ENCODE measurements at regions not wholly inside any gene's neighbourhood (a gene's known extent, or its start where the extent isn't known, plus 50 kb on each side); places are given as distances from the start of the nearest gene placed in this dataset.

DNA sequence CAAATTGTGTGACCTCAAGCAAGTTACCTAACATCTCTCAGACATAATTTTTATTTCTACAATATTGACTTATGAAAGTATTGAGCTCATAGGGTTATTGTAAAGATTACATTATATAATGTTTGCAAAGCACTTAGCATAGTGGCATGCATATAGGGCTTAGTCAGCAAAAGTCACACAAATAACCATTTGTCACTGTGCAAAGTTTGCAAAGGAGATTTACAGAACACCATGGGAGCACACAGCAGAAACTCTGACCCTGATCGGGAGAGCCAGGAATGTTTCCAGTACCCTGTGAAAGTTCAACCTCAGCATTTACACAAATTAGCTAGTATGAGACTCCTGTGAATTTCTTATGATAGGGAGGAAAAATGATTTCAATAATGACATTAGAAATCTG is 804.6 kb upstream of the RAG2 start:
- intact Hi-C loops (cut with DNase I, micrococcal nuclease), result no loop called here
- peaks cover 33% of the 10 kb centered on the region for H3K9me3 ChIP-seq
- DNase-seq (no peak), ATAC-seq (no peak)
- no peaks in the 10 kb centered on the region for H3K36me3 ChIP-seq (ENCODE audit: low read depth)
- TF ChIP-seq, protein P1, sequence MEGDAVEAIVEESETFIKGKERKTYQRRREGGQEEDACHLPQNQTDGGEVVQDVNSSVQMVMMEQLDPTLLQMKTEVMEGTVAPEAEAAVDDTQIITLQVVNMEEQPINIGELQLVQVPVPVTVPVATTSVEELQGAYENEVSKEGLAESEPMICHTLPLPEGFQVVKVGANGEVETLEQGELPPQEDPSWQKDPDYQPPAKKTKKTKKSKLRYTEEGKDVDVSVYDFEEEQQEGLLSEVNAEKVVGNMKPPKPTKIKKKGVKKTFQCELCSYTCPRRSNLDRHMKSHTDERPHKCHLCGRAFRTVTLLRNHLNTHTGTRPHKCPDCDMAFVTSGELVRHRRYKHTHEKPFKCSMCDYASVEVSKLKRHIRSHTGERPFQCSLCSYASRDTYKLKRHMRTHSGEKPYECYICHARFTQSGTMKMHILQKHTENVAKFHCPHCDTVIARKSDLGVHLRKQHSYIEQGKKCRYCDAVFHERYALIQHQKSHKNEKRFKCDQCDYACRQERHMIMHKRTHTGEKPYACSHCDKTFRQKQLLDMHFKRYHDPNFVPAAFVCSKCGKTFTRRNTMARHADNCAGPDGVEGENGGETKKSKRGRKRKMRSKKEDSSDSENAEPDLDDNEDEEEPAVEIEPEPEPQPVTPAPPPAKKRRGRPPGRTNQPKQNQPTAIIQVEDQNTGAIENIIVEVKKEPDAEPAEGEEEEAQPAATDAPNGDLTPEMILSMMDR (IDR thresholded peaks at IDR 0.05), result no peak
- no peaks in the 10 kb centered on the region for H3K4me1 ChIP-seq (ENCODE audit: low read depth)
- H3K4me3 ChIP-seq, result no peak overlapping the region

DNA sequence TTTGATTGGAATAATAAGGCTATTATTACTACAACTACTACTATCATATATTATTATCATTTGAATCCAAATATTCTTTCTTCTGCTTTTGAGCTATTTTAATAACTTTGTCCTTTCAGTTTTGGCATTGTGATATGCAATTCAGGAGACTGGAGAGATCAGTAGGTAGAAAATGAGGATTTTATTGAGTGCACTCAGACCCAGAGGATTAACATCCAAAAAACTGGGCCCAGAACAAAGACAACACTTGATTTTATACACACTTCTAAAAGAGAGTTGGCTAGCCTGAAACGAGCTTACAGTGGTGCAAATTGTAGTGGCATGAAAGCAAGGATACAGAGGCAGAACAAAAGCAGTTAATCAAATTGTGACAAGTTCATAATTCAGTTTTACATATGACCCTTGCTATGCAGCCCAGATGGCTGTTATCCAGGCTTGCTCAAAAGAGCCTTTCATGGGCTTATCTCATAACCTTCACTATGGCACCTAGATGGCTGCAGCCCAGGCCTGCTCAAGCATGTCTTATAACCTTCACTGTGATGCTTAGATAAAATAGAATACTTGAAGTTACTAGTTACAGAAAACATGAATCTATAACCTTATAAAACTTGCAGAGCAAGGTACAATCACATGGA is 796.3 kb upstream of the RAG2 start:
- TF ChIP-seq, protein P1 (IDR thresholded peaks at IDR 0.05), result no peak
- no peaks in the 10 kb centered on the region for H3K36me3 ChIP-seq (ENCODE audit: low read depth)
- peaks cover 74% of the 10 kb centered on the region for H3K9me3 ChIP-seq
- no peaks in the 10 kb centered on the region for H3K4me1 ChIP-seq (ENCODE audit: low read depth)
- no peak for DNase-seq
- H3K4me3 ChIP-seq, result no peak overlapping the region
- no peak for ATAC-seq
- intact Hi-C loops (cut with DNase I, micrococcal nuclease), result no loop called here

DNA sequence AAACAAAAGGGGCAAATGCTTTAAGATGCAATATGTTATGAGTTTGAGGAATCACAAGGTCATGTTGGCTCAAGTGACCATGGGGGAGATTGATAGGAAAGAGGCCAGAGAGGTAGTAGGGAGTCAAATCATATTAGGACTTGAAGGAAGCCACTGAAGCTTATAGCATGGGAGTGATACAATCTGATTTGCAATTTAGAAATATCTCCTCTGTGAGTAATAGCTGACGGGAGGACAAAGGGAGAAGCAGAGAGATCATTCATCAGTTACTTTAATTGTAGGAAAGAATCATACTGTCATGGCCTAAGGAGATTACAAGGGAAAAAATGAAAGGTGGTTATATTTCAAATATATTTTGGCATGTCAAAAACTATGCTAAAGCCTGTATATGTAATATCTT is 793.6 kb upstream of the RAG2 start:
- DNase-seq (no peak), ATAC-seq (no peak)
- intact Hi-C loops (cut with DNase I, micrococcal nuclease), result no loop called here
- Histone ChIP-seq H3K9me3 (peaks cover 52% of the 10 kb centered on the region), H3K36me3 (ENCODE audit: low read depth) (no peaks in the 10 kb centered on the region), H3K4me3 (no peak overlapping the region), H3K4me1 (ENCODE audit: low read depth) (no peaks in the 10 kb centered on the region)
- TF ChIP-seq, protein P1 (IDR thresholded peaks at IDR 0.05), result no peak

DNA sequence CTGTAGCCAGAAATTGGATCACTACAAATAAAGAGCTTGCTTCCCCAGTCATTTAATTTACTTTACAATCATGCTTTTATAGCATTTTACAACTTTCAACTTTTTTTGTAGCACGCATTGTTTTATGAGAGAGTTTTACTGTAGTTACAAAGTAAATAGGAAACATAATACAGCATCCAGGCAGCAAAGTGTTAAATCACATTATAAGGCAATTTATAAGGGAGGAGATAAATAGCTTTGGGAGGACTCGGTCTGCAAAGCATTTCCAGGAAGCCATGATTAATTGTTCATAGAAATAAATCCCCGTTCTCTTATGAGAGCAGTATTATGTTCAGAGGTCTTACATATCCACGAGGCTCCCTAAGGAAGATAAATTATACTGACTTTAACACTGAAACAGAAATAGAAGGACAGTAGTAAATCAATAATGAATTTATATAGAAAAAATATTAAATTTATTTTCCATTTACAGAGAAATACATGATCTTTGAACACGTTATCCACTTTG is 792.6 kb upstream of the RAG2 start:
- no peaks in the 10 kb centered on the region for H3K4me1 ChIP-seq (ENCODE audit: low read depth)
- no peaks in the 10 kb centered on the region for H3K36me3 ChIP-seq (ENCODE audit: low read depth)
- no peak overlapping the region for H3K4me3 ChIP-seq
- TF ChIP-seq, protein P1 (IDR thresholded peaks at IDR 0.05), result no peak
- DNase-seq, result no peak
- intact Hi-C loops (cut with DNase I, micrococcal nuclease), result no loop called here
- ATAC-seq, result no peak
- H3K9me3 ChIP-seq, result peaks cover 43% of the 10 kb centered on the region

DNA sequence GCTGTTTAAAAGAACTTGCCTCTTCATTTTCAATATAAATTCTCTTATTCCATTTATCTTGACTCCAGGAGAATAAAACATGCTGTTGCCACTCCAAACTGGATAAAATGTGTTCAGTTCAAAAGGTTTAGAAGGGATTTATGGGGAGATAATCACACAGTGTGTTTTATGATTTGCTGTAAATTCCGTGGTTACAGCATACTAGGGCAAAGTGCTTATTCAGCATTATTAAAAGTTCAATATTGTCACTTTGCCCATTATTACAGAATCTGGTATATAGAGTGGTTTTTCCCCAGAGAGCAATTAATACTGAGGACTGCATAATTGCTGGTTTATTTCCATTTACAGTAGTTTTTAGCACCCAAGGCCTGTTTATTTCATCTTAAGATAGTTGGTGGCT is 780.9 kb upstream of the RAG2 start:
- Histone ChIP-seq H3K4me1 (ENCODE audit: low read depth) (no peaks in the 10 kb centered on the region), H3K4me3 (no peak overlapping the region), H3K36me3 (ENCODE audit: low read depth) (no peaks in the 10 kb centered on the region), H3K9me3 (peaks cover 46% of the 10 kb centered on the region)
- TF ChIP-seq, protein P1 (IDR thresholded peaks at IDR 0.05), result no peak
- no peak for ATAC-seq
- DNase-seq, result no peak
- intact Hi-C loops (cut with DNase I, micrococcal nuclease), result no loop called here

DNA sequence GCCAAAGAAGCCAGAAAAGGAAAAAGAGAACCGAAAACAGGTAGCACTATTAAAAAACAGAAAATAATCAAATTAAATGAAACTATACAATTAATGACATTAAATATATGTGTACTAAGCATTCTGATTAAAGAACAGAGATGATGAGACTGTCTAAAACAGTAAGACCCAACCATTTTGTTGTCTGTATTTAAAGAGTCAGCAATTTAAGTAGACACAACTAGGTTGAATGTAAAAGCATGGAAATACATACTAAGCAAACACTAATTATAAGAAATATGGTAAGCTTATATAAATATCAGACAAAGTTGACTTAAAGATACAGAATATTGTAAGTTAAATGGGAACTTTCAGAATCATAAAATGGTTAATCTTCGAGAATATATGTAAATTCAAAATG is 774.6 kb upstream of the RAG2 start:
- intact Hi-C loops (cut with DNase I, micrococcal nuclease), result no loop called here
- H3K36me3 ChIP-seq (ENCODE audit: low read depth), result no peaks in the 10 kb centered on the region
- no peak overlapping the region for H3K4me3 ChIP-seq
- DNase-seq (no peak), ATAC-seq (no peak)
- H3K9me3 ChIP-seq, result peaks cover 51% of the 10 kb centered on the region
- H3K4me1 ChIP-seq (ENCODE audit: low read depth), result no peaks in the 10 kb centered on the region
- TF ChIP-seq, protein P1 (IDR thresholded peaks at IDR 0.05), result no peak

All from mucosa of descending colon (tissue), 3 donors.